GM21360 (cell line): ENCODE measurements at regions not wholly inside any gene's neighbourhood (a gene's known extent, or its start where the extent isn't known, plus 50 kb on each side); places are given as distances from the start of the nearest gene placed in this dataset.

Experiments
- ATAC-seq: cut with Tn5 transposase; IDR thresholded peaks from one replicate; pipeline ENCODE4 v1.9.1; 2021; ENCODE audit warnings: mild to moderate bottlenecking, moderate library complexity; ENCODE audit not compliant: unreplicated experiment

DNA sequence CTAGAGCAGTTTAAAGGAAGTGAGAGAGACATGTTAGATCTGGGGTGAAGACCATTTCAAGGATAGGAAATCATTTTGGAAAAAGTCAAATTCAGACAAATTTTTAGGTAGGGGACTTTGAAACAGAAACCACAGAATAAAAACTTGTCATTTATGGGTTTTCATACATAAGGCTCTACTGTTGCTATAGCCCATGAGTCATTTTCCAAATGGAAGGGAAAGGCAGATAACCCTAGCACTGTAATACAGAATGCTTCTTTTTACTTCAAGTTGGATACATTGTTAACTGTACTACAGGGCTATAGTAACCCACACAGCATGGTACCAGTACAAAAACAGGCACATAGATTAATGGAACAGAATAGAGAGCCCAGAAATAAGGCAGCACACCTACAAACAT is 455.4 kb downstream of the EBF1 start:
- ATAC-seq = no peak

DNA sequence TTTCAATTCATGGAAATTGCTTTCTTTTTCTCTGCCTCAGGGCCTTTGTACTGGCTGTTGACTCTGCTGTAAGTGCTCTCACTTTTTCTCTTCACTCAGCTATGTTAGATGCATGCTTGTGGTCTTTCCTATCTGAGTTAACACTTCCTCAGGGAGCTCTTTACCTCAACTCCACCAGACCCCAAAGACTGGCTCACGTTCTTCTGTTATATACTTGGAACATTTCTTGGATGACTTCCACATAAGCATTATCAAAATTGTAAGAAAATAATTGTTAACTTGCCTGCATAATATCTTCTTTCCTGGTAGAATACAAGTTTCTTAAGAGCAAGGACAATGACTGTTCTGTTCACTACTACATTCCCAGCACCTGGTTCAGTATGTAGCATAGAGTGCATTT is 455.9 kb downstream of the EBF1 start:
- no peak for ATAC-seq

DNA sequence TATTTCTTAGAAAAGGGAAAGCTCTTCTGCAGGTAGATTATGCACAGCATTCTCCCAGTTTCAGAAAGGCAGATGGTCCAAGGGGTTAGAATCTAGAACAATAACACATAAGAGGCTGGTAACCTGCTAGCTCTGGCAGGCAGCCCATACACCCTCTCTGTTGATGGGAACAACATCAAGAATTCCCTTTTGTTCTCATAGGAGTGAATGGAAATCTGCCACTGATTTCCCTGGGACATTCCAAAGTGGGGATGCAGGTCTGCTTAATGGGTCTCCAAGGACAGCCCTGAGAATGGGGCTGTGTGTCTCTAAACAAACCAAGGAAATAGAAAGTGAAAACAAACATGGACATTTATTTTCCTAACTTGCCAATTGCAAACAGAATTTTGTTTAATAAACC is 456.8 kb downstream of the EBF1 start:
- ATAC-seq = no peak

DNA sequence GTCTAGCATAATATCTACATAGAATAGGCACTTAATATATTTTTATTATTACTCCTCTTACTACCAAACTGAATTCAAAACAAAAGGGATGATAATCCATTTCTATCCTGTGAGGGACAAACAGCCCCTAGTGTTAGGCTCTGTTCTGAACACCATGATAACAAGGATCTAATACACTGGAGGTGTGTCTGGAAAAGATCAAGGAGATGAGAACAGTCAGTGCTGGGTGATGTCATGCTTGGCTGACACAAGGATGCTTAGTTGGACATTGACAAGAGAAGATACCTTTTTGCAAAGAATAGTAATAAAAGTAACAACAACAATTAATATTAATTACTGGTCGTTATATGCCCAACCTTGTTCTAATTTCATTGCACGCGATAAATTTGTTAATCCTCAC is 458.7 kb downstream of the EBF1 start:
- no peak for ATAC-seq

DNA sequence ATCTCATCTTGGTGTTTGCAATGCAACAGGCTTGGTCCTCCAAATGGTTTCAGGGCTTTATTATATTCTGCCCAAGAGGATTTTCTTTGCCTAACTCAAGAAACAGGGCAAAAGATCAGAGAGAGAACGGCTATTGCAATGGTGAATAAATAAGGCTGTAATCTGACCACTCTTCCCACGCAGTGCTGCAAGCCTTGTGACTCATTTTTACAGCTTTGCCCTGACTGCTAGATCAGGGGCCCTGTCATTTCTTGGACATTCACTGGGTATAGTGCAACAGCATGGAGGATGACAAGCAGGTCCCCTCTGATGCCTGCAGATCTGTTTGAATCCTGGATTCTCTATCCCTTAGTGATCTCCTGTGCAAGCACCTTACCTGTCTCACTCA is 459.1 kb downstream of the EBF1 start:
- ATAC-seq = no peak

DNA sequence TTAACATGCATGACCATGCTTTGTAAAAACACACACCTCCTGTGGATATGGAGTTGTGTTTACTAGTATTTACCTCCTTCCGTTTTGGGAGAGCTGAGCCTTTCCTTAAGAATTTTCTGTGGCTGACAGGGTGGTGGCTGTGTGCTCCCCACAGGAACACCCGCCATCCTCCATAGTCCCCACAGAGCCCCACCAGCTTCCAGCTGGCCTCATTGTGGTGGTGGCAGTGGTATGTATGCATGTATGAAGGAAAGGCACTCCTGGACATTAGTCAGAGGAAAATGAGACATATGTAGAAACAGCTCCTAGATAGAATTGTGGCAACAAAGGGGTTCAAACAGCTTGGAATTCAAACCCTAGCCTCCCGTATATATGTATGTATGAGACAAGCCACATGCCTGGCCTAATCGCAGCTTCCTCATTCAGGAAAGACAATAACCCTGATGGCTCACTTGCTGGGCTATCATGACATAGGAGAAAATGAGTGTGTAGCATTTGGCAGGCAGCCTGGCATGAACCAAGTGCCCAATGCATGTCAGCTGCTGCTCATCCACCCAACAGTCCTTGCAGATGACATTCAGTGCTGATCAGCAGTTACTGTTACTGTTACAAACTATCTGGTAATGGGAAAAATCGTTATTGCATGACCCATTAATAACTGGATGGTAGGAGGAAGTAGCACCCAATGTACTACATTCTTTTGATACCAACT is 459.7 kb downstream of the EBF1 start:
- no peak for ATAC-seq

DNA sequence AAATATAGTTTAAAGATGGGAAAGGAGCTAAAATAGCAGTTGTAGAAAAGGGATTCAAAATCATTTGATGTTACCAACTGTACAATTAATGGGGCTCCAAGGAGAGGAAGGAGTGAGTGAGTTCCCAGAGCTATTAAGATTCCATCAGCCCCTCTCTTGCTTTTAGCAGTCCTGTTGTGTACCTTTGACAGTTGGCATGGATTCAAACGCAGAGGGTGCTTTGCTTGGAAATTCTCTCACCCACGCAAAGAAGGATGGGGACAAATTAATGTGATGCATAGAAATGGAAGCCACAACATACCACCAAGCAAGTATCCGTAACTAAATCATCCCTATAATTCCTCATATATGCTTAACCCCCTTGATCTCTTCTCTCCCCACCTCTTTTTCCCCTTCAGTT is 461.3 kb downstream of the EBF1 start:
- ATAC-seq = no peak

DNA sequence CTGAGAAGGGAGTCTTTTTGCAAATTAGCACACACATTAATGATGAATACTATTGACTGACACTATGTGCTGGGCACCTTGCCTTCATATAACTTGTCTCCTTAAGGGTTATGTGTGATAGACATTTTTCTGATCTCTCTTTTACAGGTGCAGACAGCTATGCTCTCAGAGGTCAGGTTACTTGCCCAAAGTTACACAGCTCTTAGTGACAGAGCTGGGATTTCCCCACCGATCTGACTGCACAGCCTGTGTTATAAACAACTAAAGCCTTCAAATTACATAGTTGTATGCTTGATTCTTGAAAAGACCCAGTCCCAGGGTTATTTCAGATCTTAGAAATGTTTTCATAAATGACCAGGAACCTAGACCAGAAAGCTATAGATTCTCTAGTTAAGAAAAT is 462.7 kb downstream of the EBF1 start:
- no peak for ATAC-seq

DNA sequence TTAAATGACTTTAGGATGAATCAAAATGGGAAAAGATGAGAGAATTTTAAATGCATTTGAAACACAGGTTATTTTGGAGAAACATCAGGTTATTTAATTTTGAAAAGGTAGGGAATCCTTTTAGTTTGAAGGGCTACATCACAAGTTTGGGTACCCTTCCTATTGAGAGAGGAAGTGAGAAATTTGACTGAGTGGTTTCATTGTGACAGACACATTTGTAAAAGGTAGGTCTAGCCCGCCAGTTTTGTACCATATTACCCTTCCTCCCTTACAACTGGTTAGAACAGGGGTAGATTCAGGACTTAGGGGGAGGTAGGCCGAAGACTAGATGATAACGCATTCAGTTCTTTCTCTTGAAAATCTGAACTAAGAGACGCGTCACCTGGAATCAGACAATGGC is 464.2 kb downstream of the EBF1 start:
- ATAC-seq = peak; percentile 52

DNA sequence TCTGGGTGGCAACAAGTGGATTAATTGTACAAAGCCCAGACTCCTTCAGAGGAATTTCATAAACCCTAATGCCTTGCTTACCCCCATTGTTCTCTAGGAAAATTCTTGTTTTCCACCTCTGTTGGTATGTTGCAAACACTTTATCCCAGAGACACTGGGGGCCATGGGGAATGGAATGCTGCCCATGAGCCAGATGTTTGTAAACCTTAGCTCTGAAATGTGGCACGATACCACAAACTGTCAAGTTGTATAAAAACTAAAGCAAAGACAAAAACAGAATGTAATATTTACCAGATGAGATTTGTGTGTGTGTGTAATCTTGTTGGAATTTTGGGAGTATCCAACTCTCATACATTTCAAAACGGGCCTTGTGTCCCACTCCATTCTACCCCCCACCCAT is 465.0 kb downstream of the EBF1 start:
- ATAC-seq = no peak

DNA sequence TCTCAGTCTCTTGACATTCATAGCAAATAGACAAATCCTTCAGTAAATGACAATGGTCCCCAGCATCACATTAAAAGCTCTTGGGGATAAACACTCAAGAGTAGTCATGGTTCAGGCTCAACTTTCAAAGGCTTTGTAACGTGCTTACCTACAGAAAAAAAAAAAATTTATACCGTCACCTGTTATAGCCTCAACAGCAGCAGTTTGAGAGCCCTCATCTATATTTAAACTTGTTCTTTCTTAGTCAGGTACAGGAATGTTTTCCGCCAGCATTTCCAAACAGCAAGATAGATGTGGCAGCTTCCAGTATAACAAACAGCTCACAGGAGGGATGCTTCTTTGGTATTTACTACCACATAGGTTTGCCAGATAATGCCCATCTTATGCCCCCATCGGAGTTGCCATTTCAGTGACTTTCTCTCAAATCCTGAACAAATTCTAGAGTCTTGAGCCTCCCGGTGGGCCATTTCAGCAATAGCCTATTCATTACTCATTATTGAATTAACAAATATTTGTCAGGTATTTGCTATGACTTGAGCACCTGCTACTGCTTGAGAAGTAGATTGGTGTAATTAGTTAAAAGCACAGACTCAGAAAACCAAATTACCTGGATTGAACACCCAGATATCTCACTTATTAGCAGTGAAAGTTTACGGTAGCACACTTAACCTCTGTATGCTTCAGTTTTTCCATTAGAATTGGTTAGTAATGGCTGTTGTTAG is 470.0 kb downstream of the EBF1 start:
- ATAC-seq = no peak

DNA sequence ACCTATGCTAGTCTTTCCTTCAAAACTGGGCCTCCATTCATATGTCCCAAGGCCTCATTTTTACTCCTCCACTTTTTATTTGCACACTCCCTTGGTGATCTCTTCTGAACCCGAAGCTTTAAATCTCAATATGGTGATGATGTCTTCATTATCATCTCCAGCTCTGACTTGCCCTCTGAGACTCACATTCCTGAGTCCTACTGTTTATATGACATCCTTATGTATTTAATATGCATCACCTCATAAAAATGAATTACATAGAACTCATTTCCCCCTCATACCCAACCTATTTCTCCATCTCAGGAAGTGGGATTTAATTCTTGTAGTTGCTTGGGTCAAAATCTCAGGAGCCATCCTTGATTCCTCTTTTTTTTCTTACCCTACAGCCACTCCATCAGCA is 473.0 kb downstream of the EBF1 start:
- no peak for ATAC-seq

DNA sequence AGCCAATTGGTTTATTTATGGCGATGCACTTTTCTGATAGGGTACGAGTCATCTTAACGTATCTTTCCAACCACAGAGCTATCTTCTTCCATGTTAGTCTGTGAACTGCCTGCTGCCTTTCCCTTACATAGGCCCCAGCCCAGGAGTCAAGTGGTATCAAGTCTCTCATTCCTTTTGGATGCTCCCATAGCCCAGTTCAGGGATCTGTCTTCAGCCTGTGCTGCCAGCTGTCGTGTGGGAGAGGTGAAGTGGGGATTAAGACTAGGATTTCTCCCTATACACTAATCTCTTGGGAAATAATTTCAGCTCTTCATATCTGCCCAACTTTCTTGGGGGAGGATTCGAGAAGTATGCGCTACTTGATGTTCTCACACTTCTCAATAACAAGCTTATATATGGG is 475.7 kb downstream of the EBF1 start:
- no peak for ATAC-seq

DNA sequence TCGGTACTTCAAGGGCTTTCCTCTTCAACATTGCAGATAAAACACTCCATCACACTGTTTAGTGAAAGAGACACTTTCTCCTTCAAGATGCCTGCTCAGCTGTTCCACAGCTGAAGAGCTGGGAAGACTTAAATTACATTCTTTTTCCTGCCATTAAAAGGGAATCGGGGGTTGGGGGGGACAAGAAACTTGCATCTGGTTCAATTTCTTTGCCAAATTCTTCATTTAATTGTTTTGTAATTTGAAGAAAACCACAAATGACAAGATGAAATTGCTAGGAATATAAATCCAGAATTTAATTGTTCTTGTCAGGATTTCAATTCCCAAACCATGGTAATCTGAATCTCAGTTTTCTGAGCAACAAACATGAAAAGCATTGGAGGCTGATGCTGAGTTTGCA is 478.3 kb downstream of the EBF1 start:
- no peak for ATAC-seq

DNA sequence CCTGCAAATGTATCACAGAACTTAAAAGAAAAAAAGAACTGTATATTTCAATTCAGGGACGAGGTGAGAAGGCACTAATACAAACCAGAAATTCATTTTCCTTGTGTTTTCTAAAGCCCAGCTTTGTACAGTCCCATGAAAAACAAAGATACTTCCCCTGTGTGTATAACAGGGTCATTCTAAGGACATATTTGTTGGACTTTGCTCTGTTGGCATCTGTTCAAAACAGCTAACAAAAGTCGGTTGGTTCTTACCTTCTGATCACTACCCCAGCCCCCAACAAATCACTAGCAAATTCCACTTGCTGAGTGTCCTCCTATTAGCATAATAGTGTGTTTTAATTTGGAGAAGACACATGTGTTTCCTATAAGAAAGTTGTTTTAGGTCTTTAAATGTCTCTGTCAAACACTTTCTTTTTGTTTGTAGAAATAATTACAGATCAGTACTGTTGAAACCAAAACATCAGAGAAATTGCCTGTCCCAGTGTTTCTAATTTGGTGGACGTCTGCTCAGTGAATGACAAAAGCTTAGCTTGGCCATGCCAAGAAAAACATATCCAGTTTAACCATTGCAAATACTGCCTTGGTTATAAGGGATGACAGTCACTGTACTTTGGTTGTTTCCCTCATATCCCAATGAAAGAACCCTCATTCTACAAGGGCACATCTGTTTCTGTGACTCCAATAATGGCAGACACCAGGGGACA is 480.5 kb downstream of the EBF1 start:
- no peak for ATAC-seq

DNA sequence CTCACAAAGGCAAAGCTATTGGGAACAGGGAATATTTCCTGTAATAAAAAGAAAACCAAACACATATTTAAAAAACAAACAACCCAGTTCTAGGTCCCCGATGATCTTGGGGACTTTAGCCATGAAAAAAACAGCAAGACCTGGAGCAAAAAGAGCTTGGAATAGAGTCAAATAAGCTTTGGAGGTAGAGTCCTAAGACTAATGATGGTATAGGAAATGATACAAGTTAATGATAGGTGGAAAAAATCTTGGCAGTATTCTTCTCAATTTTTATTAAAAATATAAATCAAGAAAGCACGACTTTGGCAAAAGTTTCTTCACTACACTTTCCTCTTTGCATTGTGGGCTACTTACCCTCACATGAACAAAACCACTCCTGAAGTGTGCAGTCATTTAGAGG is 481.5 kb downstream of the EBF1 start:
- no peak for ATAC-seq

DNA sequence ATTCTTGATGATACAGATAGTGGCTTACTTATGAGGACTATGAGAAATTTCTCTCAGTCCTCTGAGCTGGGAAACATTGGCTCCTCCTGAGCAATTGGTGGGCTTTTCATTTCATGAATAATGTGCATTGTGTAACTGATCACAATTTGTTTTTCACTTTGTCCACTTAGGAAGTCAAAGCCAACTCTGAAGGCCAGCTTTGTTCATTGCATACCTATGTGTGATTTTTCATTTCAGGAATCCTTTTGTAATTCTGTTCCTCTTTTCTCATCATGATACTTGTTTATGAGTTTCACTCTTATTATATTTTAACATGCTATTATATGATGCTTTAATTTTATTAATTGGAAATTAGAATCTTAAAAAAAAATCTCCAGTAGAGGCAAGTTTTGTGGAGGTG is 483.0 kb downstream of the EBF1 start:
- ATAC-seq = no peak

DNA sequence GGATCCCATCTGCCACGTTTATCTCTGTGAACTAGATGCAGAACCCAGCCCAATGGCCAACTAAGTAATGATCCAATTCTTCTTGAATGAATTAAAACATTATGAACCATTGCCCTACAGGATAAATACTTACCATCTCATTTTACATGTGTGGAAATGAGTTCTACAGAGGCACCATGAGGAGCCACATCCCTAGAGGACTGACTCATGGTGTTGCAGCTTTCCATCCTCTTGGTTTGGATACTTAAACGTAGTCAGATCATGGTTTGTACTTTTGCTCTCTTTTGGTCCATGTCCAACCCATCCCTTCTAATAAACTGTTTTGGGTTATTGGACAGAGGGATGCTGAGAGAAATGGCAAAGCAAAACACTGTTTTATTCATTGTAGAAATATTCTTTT is 484.8 kb downstream of the EBF1 start:
- no peak for ATAC-seq

DNA sequence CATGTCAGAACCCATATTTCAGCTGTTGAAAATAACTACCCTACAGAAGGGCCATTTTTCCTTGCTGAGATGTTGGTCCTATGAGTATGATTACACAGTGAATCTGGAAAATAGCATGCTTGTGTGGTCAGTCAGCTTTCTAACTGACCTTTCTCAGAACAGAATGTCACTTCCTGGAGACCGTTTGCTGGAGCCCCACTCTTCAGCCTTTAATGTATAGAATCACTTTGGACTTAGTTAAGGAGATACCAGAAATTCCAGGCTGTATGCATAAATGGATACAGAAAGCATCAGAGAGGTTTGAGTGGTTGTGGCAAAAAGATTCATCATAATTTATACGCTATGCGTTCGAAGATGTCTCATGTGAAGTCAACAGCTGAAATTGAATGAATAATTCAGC is 488.1 kb downstream of the EBF1 start:
- ATAC-seq = no peak

DNA sequence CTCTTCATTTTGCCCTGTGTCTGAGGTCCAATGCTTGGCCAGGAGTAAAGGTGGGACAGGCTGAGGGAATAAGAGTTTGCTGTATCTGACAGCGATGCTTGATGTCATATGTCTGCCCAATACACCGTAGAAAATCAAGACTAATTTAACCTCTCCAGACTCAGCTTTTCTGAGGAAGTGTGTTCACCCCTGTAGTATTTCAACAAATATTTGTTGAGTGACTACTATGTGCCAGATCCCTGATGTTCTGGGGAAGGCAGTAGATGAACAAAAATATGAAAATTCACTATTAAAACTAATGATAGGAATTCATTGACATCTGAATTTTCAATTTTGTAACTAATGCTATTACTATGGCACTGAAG is 489.7 kb downstream of the EBF1 start:
- ATAC-seq = no peak

DNA sequence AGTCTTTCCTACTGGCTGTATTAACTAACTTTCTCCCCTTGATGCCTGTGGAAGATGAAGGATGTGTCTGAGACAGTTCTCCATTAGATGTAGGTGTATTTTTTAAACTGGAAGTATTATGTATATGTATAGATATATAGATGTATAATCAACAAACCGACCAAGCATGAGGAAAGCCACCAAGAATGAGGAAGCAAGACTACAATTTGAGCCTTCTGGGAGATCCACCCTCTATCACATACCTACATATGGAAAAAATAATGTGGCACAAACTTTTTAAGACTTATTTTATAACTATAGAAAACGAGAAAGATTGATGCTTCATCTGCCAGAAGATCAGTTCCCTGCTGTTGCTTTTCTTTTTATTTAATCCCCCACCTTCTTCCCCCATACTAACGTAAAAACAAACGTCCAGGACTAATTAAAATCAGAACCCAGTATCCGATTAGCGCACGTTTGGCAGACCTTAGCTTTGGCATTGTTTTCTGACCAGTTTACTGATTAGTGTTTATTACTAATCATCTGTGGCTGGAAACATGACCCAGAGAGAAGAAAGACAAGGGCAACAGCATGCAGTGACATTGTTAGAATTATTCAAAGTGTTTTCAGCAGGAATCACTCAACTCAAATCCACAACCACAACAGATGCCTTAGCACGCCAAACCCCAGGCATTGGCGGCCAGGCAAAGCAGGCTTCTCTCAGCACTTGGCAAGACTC is 490.2 kb downstream of the EBF1 start:
- ATAC-seq = no peak

DNA sequence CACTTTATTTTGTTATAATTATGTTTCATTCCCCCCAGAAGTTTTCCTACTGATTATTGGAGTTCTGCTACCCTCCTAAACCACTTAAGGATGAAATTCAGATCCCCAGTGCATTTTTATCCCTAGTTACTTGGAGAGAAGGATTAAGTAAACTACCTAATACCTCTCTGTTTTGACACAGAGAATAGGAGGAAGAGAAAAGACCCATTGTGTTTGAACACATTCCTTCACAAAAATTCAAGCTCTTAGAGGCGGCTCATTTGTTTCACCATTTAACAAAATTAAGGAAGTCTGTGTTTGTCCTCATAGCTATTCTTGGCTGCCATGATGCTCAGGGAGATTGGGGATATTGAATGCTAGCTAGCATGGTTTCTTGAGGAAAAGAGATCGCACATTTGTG is 492.6 kb downstream of the EBF1 start:
- ATAC-seq = no peak
